ENCODE measurements at regions not wholly inside any gene's neighbourhood (a gene's known extent, or its start where the extent isn't known, plus 50 kb on each side); places are given as distances from the start of the nearest gene placed in this dataset.

DNA sequence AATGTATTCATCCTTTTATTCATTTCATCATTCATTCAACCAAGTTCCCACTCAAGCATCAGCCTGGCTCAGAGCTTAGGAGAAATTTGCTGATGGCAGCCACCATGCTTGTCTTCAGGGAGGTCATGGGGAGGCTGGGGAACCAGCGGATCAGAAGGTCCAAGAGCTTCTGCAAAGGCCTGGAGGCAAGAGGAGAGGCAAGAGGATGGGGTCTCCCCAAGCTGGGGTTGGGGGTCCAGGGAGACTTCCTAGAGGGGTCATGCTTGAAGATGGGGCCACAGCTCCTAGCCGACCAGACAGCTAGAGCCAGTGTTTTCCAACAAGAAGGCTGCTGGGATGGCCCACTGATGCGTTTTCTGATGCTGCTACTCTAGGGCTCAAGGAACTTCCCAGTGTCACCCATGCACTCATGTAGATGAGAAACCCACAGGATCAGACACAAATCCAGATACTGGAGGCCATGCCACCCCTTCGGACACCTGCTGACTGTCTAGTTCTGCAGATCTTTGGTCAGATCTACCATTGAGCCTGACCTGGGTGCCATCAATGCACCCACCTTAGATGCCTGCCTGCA is 315.2 kb downstream of the AJAP1 start:
- no peaks in the 10 kb centered on the region for H3K27me3 Mint-ChIP-seq
- CTCF ChIA-PET: no interaction called here
- H3K4me1 Mint-ChIP-seq: no peaks in the 10 kb centered on the region
- POLR2A ChIA-PET: no interaction called here
- no peaks in the 10 kb centered on the region for H3K36me3 Mint-ChIP-seq (ENCODE audit: low read depth)
- H3K4me3 Mint-ChIP-seq: no peak overlapping the region
- no peaks in the 10 kb centered on the region for H3K9me3 Mint-ChIP-seq
- no peak overlapping the region for H3K27ac Mint-ChIP-seq
- no peak for DNase-seq

DNA sequence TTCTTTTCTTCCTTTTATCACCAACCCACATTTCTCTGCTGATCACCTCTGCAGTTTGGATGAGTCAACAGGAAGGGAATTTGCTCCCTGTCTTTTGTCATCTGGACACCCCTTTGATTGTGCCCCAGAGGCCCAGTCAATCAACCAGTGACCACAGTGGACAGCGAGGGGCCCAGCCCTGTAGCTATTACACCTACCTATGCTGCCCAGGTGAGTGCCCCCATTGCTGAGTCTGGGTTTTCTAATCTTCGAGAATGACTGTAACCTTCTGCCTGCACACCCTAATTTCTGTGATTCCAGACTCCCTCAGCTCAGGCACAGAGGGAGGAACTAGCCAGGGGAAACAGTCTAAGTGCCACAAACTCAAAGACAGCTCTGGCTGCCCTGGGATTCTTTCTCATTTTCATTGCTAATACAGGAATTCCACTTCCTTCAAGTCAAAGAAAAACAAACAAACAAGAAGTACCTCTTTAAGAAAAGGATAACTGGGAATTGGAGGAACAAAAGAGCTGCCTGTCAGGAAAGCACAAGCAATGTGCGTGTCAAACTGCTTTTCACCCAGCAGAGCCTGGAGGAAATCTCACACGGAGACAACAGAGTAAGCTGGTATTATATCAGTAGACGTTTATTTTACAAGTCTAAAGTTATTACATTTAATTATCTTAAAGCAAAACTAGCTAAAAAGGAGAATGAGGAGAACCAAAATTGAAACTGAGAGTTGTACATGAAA is 311.1 kb downstream of the AJAP1 start:
- Mint-ChIP-seq H3K36me3 (ENCODE audit: low read depth) (no peaks in the 10 kb centered on the region), H3K9me3 (no peaks in the 10 kb centered on the region), H3K27me3 (no peaks in the 10 kb centered on the region), H3K4me3 (no peak overlapping the region), H3K27ac (no peak overlapping the region), H3K4me1 (no peaks in the 10 kb centered on the region)
- ChIA-PET POLR2A (no interaction called here), CTCF (no interaction called here)
- DNase-seq: no peak

DNA sequence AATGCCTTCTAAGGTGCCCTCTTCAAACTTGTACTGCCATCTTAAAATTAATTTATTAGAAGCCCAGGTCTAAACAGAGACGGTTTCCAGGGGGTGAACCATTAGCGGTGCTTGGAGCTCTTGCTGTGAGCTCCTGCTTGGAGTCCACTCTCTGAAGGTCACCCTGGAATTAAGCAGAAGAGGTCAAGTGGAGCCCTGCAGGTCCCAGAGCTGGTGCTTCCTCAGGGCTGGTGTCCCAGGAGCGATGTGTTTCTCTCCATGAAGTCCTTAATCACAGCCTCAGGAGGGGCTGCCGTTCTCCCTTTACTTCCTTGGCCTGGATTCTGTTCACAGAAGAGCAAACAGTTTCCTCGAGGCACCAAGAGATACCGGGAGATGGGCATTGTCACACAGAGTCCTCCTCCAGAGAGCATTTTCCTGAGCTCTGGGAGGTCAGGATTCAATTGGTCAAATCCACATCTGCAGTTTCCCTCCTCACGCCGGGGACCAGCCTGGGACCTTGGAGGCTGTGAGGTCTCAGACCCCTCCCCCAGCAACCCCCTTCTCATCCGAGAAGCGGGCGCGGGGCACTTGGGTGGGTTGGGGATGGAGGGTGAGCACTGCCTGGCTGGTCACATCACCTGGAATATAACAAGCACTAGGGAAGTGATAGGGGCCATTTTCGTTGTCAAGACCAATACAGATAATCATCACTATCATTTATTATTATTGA is 310.4 kb downstream of the AJAP1 start:
- POLR2A ChIA-PET: no interaction called here
- no peaks in the 10 kb centered on the region for H3K27me3 Mint-ChIP-seq
- H3K9me3 Mint-ChIP-seq: no peaks in the 10 kb centered on the region
- H3K4me3 Mint-ChIP-seq: no peak overlapping the region
- no peak for DNase-seq
- no peak overlapping the region for H3K27ac Mint-ChIP-seq
- CTCF ChIA-PET: no interaction called here
- no peaks in the 10 kb centered on the region for H3K36me3 Mint-ChIP-seq (ENCODE audit: low read depth)
- no peaks in the 10 kb centered on the region for H3K4me1 Mint-ChIP-seq

DNA sequence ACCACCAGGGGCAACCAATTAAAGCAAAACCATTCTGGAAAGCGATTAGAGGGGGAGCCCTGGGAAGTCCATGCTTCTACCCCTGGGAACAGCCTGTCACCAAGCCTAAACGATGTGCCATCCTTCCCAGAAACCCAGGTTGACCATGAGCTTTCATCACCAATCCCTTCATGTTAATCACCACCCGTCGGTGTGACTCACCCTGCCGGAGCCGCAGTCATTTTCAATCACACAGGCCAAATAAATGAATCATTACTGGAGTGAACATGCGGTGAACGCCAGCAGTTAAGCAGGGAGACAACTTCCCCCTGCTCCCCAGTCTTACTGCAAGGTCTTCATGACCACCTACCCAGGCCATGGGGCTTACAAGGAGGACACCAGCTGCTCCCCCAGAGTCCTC is 308.8 kb downstream of the AJAP1 start:
- Mint-ChIP-seq H3K9me3 (no peaks in the 10 kb centered on the region), H3K4me1 (no peaks in the 10 kb centered on the region), H3K36me3 (ENCODE audit: low read depth) (no peaks in the 10 kb centered on the region), H3K27ac (no peak overlapping the region), H3K27me3 (no peaks in the 10 kb centered on the region), H3K4me3 (no peak overlapping the region)
- no peak for DNase-seq
- POLR2A ChIA-PET: no interaction called here
- CTCF ChIA-PET: no interaction called here

- CTCF ChIA-PET: no interaction called here
- H3K4me3 Mint-ChIP-seq: no peak overlapping the region
- no peaks in the 10 kb centered on the region for H3K9me3 Mint-ChIP-seq
- no peak for DNase-seq
- no peaks in the 10 kb centered on the region for H3K36me3 Mint-ChIP-seq (ENCODE audit: low read depth)
- no peaks in the 10 kb centered on the region for H3K27me3 Mint-ChIP-seq
- H3K27ac Mint-ChIP-seq: no peak overlapping the region
- POLR2A ChIA-PET: no interaction called here
- no peaks in the 10 kb centered on the region for H3K4me1 Mint-ChIP-seq
Measured at GRCh38 chr1:4962836-4963235, 308.4 kb downstream of the AJAP1 start.

GRCh38 chr1:4961935-4962645 is 307.7 kb downstream of the AJAP1 start:
- H3K27me3 Mint-ChIP-seq: no peaks in the 10 kb centered on the region
- POLR2A ChIA-PET: no interaction called here
- no peak for DNase-seq
- no peaks in the 10 kb centered on the region for H3K4me1 Mint-ChIP-seq
- no peaks in the 10 kb centered on the region for H3K36me3 Mint-ChIP-seq (ENCODE audit: low read depth)
- H3K9me3 Mint-ChIP-seq: no peaks in the 10 kb centered on the region
- CTCF ChIA-PET: no interaction called here
- no peak overlapping the region for H3K4me3 Mint-ChIP-seq
- H3K27ac Mint-ChIP-seq: no peak overlapping the region

DNA sequence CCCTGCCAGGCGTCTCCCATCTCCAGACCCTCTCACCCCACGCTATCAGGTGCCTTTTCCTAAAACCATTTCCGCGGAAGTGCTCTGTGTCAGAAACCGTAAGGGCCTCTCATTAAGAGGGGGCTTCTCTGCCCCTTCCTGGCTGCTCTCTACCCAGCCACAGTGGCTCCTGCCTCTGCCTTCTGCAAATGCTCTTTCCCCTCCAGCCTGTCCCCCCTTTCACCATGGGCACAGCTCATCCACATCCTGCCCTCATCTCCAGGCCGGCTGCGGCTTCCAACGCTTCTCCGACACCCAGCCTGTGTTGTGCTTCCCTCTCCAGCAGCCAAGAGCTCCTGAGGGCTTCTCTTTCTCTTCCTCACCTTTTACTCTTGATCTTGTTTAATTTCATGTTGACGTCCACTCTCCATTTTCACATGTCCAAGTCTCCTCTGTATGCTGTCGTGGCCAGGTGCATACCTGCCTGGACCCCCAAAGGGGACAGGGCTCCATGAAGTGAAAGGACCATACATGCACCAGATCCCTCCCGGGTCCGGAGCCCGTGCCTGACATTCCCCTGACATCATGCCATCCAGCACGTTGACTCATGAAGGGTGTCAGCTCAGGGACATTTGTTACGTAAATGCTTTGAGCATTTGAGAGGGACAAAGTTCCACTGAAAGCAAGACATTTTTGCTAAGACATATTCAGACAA is 306.5 kb downstream of the AJAP1 start:
- POLR2A ChIA-PET: no interaction called here

GRCh38 chr1:4960336-4960735 is 305.9 kb downstream of the AJAP1 start:
- Mint-ChIP-seq H3K27ac (no peak overlapping the region), H3K36me3 (ENCODE audit: low read depth) (no peaks in the 10 kb centered on the region), H3K27me3 (no peaks in the 10 kb centered on the region), H3K9me3 (no peaks in the 10 kb centered on the region), H3K4me3 (no peak overlapping the region), H3K4me1 (no peaks in the 10 kb centered on the region)
- DNase-seq: no peak
- ChIA-PET POLR2A (no interaction called here), CTCF (no interaction called here)

More for the DNA sequence above, 306.5 kb downstream of the AJAP1 start:
- Mint-ChIP-seq H3K9me3 (no peaks in the 10 kb centered on the region), H3K4me3 (no peak overlapping the region), H3K27ac (no peak overlapping the region), H3K27me3 (no peaks in the 10 kb centered on the region), H3K36me3 (ENCODE audit: low read depth) (no peaks in the 10 kb centered on the region), H3K4me1 (no peaks in the 10 kb centered on the region)
- CTCF ChIA-PET: no interaction called here
- DNase-seq: no peak

DNA sequence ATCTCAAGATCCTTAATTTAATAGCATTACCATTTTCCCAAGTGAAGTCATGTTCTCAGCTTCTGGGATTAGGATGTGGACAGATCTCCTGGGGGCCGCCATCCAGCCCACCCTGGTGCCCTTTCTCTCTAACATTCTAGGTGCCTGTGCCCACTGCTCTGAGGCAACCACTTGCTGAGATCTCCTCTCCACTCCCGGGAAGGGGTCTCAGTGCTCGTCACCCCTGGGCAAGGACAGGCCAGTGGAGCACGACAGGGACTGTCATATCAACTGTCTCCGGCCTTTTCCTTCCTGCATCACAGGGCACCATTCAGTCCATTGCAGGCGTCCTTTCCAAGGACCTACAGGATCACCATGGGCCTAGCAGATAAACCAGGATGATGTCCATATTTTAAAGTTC is 304.8 kb downstream of the AJAP1 start:
- ChIA-PET POLR2A (no interaction called here), CTCF (no interaction called here)
- H3K27me3 Mint-ChIP-seq: no peaks in the 10 kb centered on the region
- no peaks in the 10 kb centered on the region for H3K4me1 Mint-ChIP-seq
- no peak for DNase-seq
- no peaks in the 10 kb centered on the region for H3K36me3 Mint-ChIP-seq (ENCODE audit: low read depth)
- no peak overlapping the region for H3K4me3 Mint-ChIP-seq
- no peak overlapping the region for H3K27ac Mint-ChIP-seq
- H3K9me3 Mint-ChIP-seq: no peaks in the 10 kb centered on the region

GRCh38 chr1:4957027-4957426 is 302.6 kb downstream of the AJAP1 start:
- no peaks in the 10 kb centered on the region for H3K27me3 Mint-ChIP-seq
- DNase-seq: no peak
- peaks cover 4% of the 10 kb centered on the region for H3K9me3 Mint-ChIP-seq
- H3K36me3 Mint-ChIP-seq (ENCODE audit: low read depth): no peaks in the 10 kb centered on the region
- POLR2A ChIA-PET: no interaction called here
- no peaks in the 10 kb centered on the region for H3K4me1 Mint-ChIP-seq
- CTCF ChIA-PET: no interaction called here
- H3K27ac Mint-ChIP-seq: no peak overlapping the region
- H3K4me3 Mint-ChIP-seq: no peak overlapping the region

GRCh38 chr1:4954392-4954791 is 300.0 kb downstream of the AJAP1 start:
- POLR2A ChIA-PET: no interaction called here
- H3K36me3 Mint-ChIP-seq (ENCODE audit: low read depth): no peaks in the 10 kb centered on the region
- CTCF ChIA-PET: no interaction called here
- no peaks in the 10 kb centered on the region for H3K27me3 Mint-ChIP-seq
- no peak overlapping the region for H3K4me3 Mint-ChIP-seq
- peaks cover 7% of the 10 kb centered on the region for H3K9me3 Mint-ChIP-seq
- DNase-seq: no peak
- no peak overlapping the region for H3K27ac Mint-ChIP-seq
- H3K4me1 Mint-ChIP-seq: no peaks in the 10 kb centered on the region

- ChIA-PET POLR2A (no interaction called here), CTCF (no interaction called here)
- H3K4me1 Mint-ChIP-seq: no peaks in the 10 kb centered on the region
- H3K36me3 Mint-ChIP-seq (ENCODE audit: low read depth): no peaks in the 10 kb centered on the region
- no peak overlapping the region for H3K27ac Mint-ChIP-seq
- no peak for DNase-seq
- H3K9me3 Mint-ChIP-seq: peaks cover 7% of the 10 kb centered on the region
- H3K27me3 Mint-ChIP-seq: no peaks in the 10 kb centered on the region
- no peak overlapping the region for H3K4me3 Mint-ChIP-seq
Measured at GRCh38 chr1:4951601-4952000, 297.2 kb downstream of the AJAP1 start.

- Mint-ChIP-seq H3K4me1 (no peaks in the 10 kb centered on the region), H3K4me3 (no peak overlapping the region), H3K36me3 (ENCODE audit: low read depth) (no peaks in the 10 kb centered on the region), H3K27me3 (no peaks in the 10 kb centered on the region), H3K9me3 (peaks cover 15% of the 10 kb centered on the region), H3K27ac (no peak overlapping the region)
- POLR2A ChIA-PET: no interaction called here
- CTCF ChIA-PET: no interaction called here
- no peak for DNase-seq
Measured at GRCh38 chr1:4946343-4946742, 291.9 kb downstream of the AJAP1 start.
